ENCODE measurements at regions not wholly inside any gene's neighbourhood (a gene's known extent, or its start where the extent isn't known, plus 50 kb on each side); places are given as distances from the start of the nearest gene placed in this dataset.

DNA sequence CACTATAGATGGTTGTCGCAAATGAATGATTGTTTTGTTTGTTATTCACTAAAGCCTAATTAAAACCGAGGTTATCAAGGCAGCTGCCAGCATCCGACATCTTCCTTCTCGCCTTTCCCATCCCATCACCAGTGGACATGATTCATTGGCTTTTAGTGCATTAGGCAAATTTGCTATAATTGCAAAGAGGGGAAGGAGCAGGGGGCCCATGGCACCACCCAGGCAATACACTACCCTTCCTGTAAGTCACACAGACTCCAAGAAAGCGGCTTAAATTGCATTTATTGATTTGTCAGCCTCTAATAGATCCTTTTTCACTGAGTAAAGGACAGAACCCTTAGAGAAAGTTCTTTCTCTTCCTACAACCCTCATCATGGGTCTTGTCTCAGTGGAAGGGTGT, 169.2 kb upstream of the NCAM1 start:
- TF ChIP-seq EZH2 (IDR thresholded peaks at IDR 0.05; ENCODE audit: borderline replicate concordance) (no peak), EZH2phosphoT487 (IDR thresholded peaks at IDR 0.05; ENCODE audit: low read depth, severe bottlenecking, unreplicated experiment) (no peak)
- TF ChIP-seq, protein P1, sequence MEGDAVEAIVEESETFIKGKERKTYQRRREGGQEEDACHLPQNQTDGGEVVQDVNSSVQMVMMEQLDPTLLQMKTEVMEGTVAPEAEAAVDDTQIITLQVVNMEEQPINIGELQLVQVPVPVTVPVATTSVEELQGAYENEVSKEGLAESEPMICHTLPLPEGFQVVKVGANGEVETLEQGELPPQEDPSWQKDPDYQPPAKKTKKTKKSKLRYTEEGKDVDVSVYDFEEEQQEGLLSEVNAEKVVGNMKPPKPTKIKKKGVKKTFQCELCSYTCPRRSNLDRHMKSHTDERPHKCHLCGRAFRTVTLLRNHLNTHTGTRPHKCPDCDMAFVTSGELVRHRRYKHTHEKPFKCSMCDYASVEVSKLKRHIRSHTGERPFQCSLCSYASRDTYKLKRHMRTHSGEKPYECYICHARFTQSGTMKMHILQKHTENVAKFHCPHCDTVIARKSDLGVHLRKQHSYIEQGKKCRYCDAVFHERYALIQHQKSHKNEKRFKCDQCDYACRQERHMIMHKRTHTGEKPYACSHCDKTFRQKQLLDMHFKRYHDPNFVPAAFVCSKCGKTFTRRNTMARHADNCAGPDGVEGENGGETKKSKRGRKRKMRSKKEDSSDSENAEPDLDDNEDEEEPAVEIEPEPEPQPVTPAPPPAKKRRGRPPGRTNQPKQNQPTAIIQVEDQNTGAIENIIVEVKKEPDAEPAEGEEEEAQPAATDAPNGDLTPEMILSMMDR (IDR thresholded peaks at IDR 0.05; ENCODE audit: poor library complexity): no peak

Data from hepatocyte (in vitro differentiated cells).